ENCODE measurements at regions not wholly inside any gene's neighbourhood (a gene's known extent, or its start where the extent isn't known, plus 50 kb on each side); places are given as distances from the start of the nearest gene placed in this dataset.
A peak's percentile ranks its signal among the peaks of the same experiment; 100 is the strongest.

DNA sequence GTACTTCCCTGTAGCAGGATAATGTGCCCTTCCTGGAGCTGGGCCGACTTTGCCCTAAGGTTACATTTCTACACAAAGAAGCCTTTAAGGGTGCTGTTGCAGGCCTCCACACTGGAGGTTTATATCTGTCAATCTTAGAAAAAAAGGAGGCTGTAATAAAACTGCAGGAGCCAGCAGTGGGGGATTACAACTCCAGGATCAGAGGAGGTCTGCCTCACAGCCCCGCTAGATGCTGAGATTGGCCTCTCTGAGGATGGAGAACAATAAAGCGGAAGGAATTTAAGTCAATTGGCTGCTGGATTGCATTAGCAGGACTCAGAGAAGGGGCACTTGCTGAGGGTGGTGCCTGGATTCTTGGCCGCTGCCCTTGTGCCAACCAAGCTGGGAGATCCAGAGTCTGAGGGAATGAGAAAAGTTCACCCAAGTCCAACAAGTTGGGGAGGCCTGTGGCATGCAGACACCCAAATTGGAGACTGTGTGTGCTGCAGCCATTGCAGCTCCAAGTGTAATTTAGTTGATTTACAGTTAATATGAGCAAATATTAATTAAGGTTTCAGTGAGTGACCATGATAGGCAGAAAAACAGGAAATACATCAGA, 99.0 kb upstream of the SSBP2 start:
- Histone ChIP-seq H3K4me2 (replicated peaks; ENCODE audit: low read depth, low read length, poor library complexity, severe bottlenecking) (no peak overlapping the region), H3K9me3 (ENCODE audit: control extremely low read depth in 1 of 3, control insufficient read depth in 2 of 3, insufficient read depth in 1 of 3, low read length in 2 of 3) (no peaks in the 10 kb centered on the region), H3K79me2 (ENCODE audit: control insufficient read depth, insufficient read depth, low read length) (no peaks in the 10 kb centered on the region), H3K27me3 (replicated peaks in 1 of 4; ENCODE audit: control extremely low read depth in 1 of 4, control insufficient read depth in 3 of 4, insufficient read depth in 4 of 4, low read length in 3 of 4) (no peaks in the 10 kb centered on the region), H3K9ac (ENCODE audit: low read length) (no peak overlapping the region), H3K27ac (ENCODE audit: low read length in 2 of 2) (no peak overlapping the region), H3K4me1 (ENCODE audit: control insufficient read depth in 2 of 2, insufficient read depth in 2 of 2, low read length in 2 of 2) (peaks cover 17 to 24% of the 10 kb centered on the region in 2 donors), H3K4me3 (ENCODE audit: control extremely low read depth in 1 of 5, extremely low read depth in 1 of 5, insufficient read depth in 1 of 5, low read depth in 2 of 5, low read length in 4 of 5) (no peak overlapping the region), H2AFZ (ENCODE audit: insufficient read depth, low read depth, low read length, poor library complexity, severe bottlenecking) (no peak overlapping the region), H3K36me3 (replicated peaks in 1 of 2; ENCODE audit: control extremely low read depth in 1 of 2, control insufficient read depth in 1 of 2, extremely low read depth in 1 of 2, insufficient read depth in 2 of 2, low read length in 1 of 2) (no peaks in the 10 kb centered on the region), H4K20me1 (ENCODE audit: control insufficient read depth, insufficient read depth, low read length, poor library complexity, severe bottlenecking) (no peaks in the 10 kb centered on the region)
- ChIA-PET CTCF (interaction anchor here (3.3 to 5.3 kb wide), 2 partner anchors 10 to 99 kb away, joined by 32 to 52 read pairs; partner anchors contain the start of gene SSBP2), POLR2A (interaction anchor here (4.1 kb wide), 1 partner anchor 99 kb away, joined by 81 read pairs; the partner anchor contains the start of gene SSBP2)
- WGBS (ENCODE audit: insufficient coverage): 95% methylated on average over 3 of the region's 4 CpGs
- Mint-ChIP-seq H3K27me3 (no peaks in the 10 kb centered on the region), H3K27ac (no peak overlapping the region), H3K9me3 (ENCODE audit: insufficient read depth) (no peaks in the 10 kb centered on the region), H3K4me1 (peaks cover 31% of the 10 kb centered on the region), H3K4me3 (peak overlapping the region; percentile 99)
- DNase-seq (no peak), ATAC-seq (ENCODE audit: low read depth) (no peak)
- intact Hi-C loops (cut with micrococcal nuclease): loop anchor here (5.0 to 10.0 kb wide), 4 partner anchors 57 to 425 kb away; partner anchors contain the start of gene RPS23
- no peak for TF ChIP-seq EZH2 (IDR thresholded peaks at IDR 0.05; ENCODE audit: borderline replicate concordance, insufficient read depth, low read depth, low read length, poor library complexity, severe bottlenecking)
- TF ChIP-seq, protein P1, sequence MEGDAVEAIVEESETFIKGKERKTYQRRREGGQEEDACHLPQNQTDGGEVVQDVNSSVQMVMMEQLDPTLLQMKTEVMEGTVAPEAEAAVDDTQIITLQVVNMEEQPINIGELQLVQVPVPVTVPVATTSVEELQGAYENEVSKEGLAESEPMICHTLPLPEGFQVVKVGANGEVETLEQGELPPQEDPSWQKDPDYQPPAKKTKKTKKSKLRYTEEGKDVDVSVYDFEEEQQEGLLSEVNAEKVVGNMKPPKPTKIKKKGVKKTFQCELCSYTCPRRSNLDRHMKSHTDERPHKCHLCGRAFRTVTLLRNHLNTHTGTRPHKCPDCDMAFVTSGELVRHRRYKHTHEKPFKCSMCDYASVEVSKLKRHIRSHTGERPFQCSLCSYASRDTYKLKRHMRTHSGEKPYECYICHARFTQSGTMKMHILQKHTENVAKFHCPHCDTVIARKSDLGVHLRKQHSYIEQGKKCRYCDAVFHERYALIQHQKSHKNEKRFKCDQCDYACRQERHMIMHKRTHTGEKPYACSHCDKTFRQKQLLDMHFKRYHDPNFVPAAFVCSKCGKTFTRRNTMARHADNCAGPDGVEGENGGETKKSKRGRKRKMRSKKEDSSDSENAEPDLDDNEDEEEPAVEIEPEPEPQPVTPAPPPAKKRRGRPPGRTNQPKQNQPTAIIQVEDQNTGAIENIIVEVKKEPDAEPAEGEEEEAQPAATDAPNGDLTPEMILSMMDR (IDR thresholded peaks at IDR 0.05): no peak

DNA sequence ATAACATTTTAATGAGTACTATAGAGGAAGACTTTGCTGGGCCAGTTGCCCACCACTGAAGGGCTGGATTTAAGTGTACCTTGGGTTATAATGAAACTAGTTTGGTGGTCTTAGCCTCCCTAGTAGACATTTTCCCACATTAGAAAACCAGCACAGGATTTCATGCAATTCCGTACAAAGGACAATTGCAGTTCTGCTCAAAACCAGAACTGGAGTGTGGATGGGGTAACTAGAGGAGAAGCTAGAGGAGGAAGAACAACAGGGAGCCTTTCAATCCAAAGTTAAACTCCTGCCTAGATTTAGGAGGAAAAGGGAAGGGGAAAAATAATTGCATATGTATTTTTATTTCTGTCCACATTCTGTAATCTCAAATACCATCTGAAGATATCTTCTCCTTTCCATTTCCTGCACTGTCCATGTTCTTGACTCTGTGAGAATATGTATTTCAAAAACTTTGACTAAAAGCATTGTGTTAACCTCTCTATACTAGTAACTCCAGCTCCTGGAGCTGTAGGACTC, 97.5 kb upstream of the SSBP2 start:
- Mint-ChIP-seq H3K4me3 (no peak overlapping the region), H3K27me3 (no peaks in the 10 kb centered on the region), H3K4me1 (peaks cover 29% of the 10 kb centered on the region), H3K9me3 (ENCODE audit: insufficient read depth) (no peaks in the 10 kb centered on the region), H3K27ac (no peak overlapping the region)
- no peak for DNase-seq
- WGBS (ENCODE audit: insufficient coverage): no CpG with 5 or more reads among the region's 1 CpG
- POLR2A ChIA-PET: interaction anchor here (0.9 kb wide), 1 partner anchor 97 kb away, joined by 8 read pairs; no protein-coding TSS in a partner anchor
- TF ChIP-seq EZH2 (IDR thresholded peaks at IDR 0.05; ENCODE audit: borderline replicate concordance, insufficient read depth, low read depth, low read length, poor library complexity, severe bottlenecking): no peak
- TF ChIP-seq, protein P1 (IDR thresholded peaks at IDR 0.05): no peak
- no peak for ATAC-seq (ENCODE audit: low read depth)
- no peaks in the 10 kb centered on the region for H3K79me2 ChIP-seq (ENCODE audit: control insufficient read depth, insufficient read depth, low read length)
- H3K27me3 ChIP-seq (replicated peaks in 1 of 4; ENCODE audit: control extremely low read depth in 1 of 4, control insufficient read depth in 3 of 4, insufficient read depth in 4 of 4, low read length in 3 of 4): no peaks in the 10 kb centered on the region
- H3K9me3 ChIP-seq (ENCODE audit: control extremely low read depth in 1 of 3, control insufficient read depth in 2 of 3, insufficient read depth in 1 of 3, low read length in 2 of 3): no peaks in the 10 kb centered on the region
- peaks cover 17 to 24% of the 10 kb centered on the region in 2 donors for H3K4me1 ChIP-seq (ENCODE audit: control insufficient read depth in 2 of 2, insufficient read depth in 2 of 2, low read length in 2 of 2)
- CTCF ChIA-PET: interaction anchor here (5.3 kb wide), 1 partner anchor 9 kb away, joined by 32 read pairs; no protein-coding TSS in a partner anchor
- no peak overlapping the region for H3K27ac ChIP-seq (ENCODE audit: low read length in 2 of 2)
- H4K20me1 ChIP-seq (ENCODE audit: control insufficient read depth, insufficient read depth, low read length, poor library complexity, severe bottlenecking): no peaks in the 10 kb centered on the region
- H3K36me3 ChIP-seq (replicated peaks in 1 of 2; ENCODE audit: control extremely low read depth in 1 of 2, control insufficient read depth in 1 of 2, extremely low read depth in 1 of 2, insufficient read depth in 2 of 2, low read length in 1 of 2): no peaks in the 10 kb centered on the region
- no peak overlapping the region for H3K4me2 ChIP-seq (replicated peaks; ENCODE audit: low read depth, low read length, poor library complexity, severe bottlenecking)
- H3K4me3 ChIP-seq (ENCODE audit: control extremely low read depth in 1 of 5, extremely low read depth in 1 of 5, insufficient read depth in 1 of 5, low read depth in 2 of 5, low read length in 4 of 5): no peak overlapping the region
- no peak overlapping the region for H3K9ac ChIP-seq (ENCODE audit: low read length)
- intact Hi-C loops (cut with micrococcal nuclease): no loop called here
- H2AFZ ChIP-seq (ENCODE audit: insufficient read depth, low read depth, low read length, poor library complexity, severe bottlenecking): no peak overlapping the region

Data from B cell (primary cell).